ENCODE measurements at regions not wholly inside any gene's neighbourhood (a gene's known extent, or its start where the extent isn't known, plus 50 kb on each side); places are given as distances from the start of the nearest gene placed in this dataset.

- FAIRE-seq (no peak), ATAC-seq (no peak), DNase-seq (ENCODE audit: low read depth in 1 of 2, low spot score in 1 of 2) (no peak)
- Histone ChIP-seq H3K4me3 (no peak overlapping the region), H3K9me3 (peaks cover 2% of the 10 kb centered on the region; the same call in 1 of the 3 replicates), H3K4me1 (no peaks in the 10 kb centered on the region), H3K4me2 (no peak overlapping the region), H3K27ac (no peak overlapping the region)
- 3% methylated on average over 5 of the region's 5 CpGs for WGBS (ENCODE audit: missing lambda C conversion rate)
- TF ChIP-seq HDAC2 (IDR thresholded peaks at IDR 0.05): no peak
- TF ChIP-seq ZSCAN20 (CRISPR knock-in tag; IDR thresholded peaks at IDR 0.05): no peak
- no peak for TF ChIP-seq CEBPB (IDR thresholded peaks at IDR 0.05)
- no peak for TF ChIP-seq CBX2 (IDR thresholded peaks at IDR 0.05; ENCODE audit: borderline replicate concordance, low read depth)
- TF ChIP-seq RFX5 (IDR thresholded peaks at IDR 0.05): no peak
- no peak for TF ChIP-seq TFCP2L1 (CRISPR knock-in tag; IDR thresholded peaks at IDR 0.05)
- ChIA-PET POLR2A (no interaction called here), CTCF (no interaction called here)
Measured at GRCh38 chr12:23474438-23474976, 475.0 kb downstream of the SOX5 start.

Small RNA genes lying in the stretch of these regions (small RNA-seq; reads per million reads assigned to genes)
- 0 reads per million in 6 experiments for gene AC087258.2

Data from A549 (cell line).